K562 (cell line): ENCODE measurements at regions not wholly inside any gene's neighbourhood (a gene's known extent, or its start where the extent isn't known, plus 50 kb on each side); places are given as distances from the start of the nearest gene placed in this dataset.

ENCODE experiments used
- CBFB ChIP-seq: sonication (generic); formaldehyde crosslinking; IDR thresholded peaks from 2 replicates; pipeline ENCODE4 v1.4.0; 2020; ENCODE audit warnings: mild to moderate bottlenecking, missing genetic modification reagents
- CHD4 ChIP-seq: fragments of 200-600 bp; sonication (generic); IDR thresholded peaks from 3 replicates; pipeline ENCODE4 v1.6.1; 2012; ENCODE audit warnings: low read depth, mild to moderate bottlenecking, mixed read lengths, low read length, inconsistent platforms; ENCODE audit not compliant: insufficient read depth, insufficient replicate concordance, poor library complexity, severe bottlenecking
- EGR1 ChIP-seq: fragments of 450-650 bp; conservative IDR thresholded peaks from 2 replicates; pipeline ENCODE4 v1.6.1; 2017; ENCODE audit warnings: mild to moderate bottlenecking
- ETV6 ChIP-seq, 3 experiments: fragments of 150-350 bp in 1 of 3; sonication (generic) in 1 of 3; formaldehyde crosslinking in 1 of 3; IDR thresholded peaks; 2 replicates each; pipeline versions ENCODE4 v1.6.1 to v1.8.0; 2014 to 2022; ENCODE audit warnings: borderline replicate concordance in 2 of 3, low read depth in 2 of 3, antibody characterized with exemption in 1 of 3, low read length in 1 of 3, mild to moderate bottlenecking in 1 of 3, missing genetic modification reagents in 1 of 3
- NFRKB ChIP-seq: fragments of 450-650 bp; IDR thresholded peaks from 2 replicates; pipeline ENCODE4 v1.6.1; 2016; ENCODE audit warnings: low read depth
- PHB2 ChIP-seq: fragments of 450-650 bp; IDR thresholded peaks from 2 replicates; pipeline ENCODE4 v1.6.1; 2017; ENCODE audit warnings: low read depth
- RCOR1 ChIP-seq, 2 experiments: IDR thresholded peaks; 2 replicates each; pipeline ENCODE4 v1.6.1; 2012; ENCODE audit warnings: low read depth in 2 of 2, low read length in 2 of 2, borderline replicate concordance in 1 of 2, improper control_type of control experiment in 1 of 2
- TF ChIP-seq, protein P1 (sequence below), 3 experiments: IDR thresholded peaks in 2 of 3; conservative IDR thresholded peaks in 1 of 3; 2 replicates each; pipeline ENCODE4 v1.5.1; 2011 to 2012; ENCODE audit warnings: low read length in 3 of 3, mild to moderate bottlenecking in 3 of 3, control low read depth in 2 of 3, improper control_type of control experiment in 1 of 3, inconsistent platforms in 1 of 3, low read depth in 1 of 3, mixed read lengths in 1 of 3, moderate library complexity in 1 of 3; ENCODE audit not compliant: insufficient read depth in 2 of 3
- TF ChIP-seq, protein P2 (sequence below): fragments of 250-450 bp; sonication (Bioruptor Pico); IDR thresholded peaks from 2 replicates; pipeline ENCODE4 v1.5.0; 2021

DNA sequence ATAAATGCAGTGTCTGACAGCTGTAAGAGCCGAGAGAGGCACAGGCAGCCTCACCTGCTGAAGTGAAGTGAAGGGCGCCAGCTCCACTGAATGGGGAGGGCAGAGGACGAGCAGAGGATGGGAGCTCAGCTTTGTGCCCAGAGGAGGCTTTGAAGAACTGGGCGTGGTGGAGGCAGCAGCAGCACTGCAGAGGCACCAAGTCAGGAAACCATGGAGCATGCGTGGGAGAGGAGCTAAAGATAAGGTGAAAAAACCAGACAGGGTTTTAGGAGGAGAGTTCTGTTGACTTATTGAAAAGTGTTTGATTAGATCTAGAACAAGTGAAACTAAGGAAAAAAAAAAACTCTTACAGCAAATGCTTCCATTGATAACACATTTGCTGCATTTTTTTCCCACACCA lies 216.4 kb downstream of the CXCL12 start:
- TF ChIP-seq PHB2: no peak
- no peak for TF ChIP-seq RCOR1 (IDR thresholded peaks at IDR 0.05; ENCODE audit: borderline replicate concordance in 1 of 2, low read depth in 2 of 2, low read length in 2 of 2)
- no peak for TF ChIP-seq EGR1
- TF ChIP-seq, protein P1, sequence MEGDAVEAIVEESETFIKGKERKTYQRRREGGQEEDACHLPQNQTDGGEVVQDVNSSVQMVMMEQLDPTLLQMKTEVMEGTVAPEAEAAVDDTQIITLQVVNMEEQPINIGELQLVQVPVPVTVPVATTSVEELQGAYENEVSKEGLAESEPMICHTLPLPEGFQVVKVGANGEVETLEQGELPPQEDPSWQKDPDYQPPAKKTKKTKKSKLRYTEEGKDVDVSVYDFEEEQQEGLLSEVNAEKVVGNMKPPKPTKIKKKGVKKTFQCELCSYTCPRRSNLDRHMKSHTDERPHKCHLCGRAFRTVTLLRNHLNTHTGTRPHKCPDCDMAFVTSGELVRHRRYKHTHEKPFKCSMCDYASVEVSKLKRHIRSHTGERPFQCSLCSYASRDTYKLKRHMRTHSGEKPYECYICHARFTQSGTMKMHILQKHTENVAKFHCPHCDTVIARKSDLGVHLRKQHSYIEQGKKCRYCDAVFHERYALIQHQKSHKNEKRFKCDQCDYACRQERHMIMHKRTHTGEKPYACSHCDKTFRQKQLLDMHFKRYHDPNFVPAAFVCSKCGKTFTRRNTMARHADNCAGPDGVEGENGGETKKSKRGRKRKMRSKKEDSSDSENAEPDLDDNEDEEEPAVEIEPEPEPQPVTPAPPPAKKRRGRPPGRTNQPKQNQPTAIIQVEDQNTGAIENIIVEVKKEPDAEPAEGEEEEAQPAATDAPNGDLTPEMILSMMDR (IDR thresholded peaks at IDR 0.05 in 2 of 3, conservative IDR thresholded peaks at IDR 0.05 in 1 of 3; ENCODE audit: insufficient read depth in 2 of 3, low read depth in 1 of 3, low read length in 3 of 3): no peak
- TF ChIP-seq CHD4: no peak
- no peak for TF ChIP-seq ETV6 (IDR thresholded peaks at IDR 0.05; ENCODE audit: borderline replicate concordance in 1 of 2, low read depth in 2 of 2, low read length in 1 of 2)
- TF ChIP-seq ETV6 (CRISPR knock-in tag; IDR thresholded peaks at IDR 0.05; ENCODE audit: borderline replicate concordance): no peak
- no peak for TF ChIP-seq CBFB (CRISPR knock-in tag)
- TF ChIP-seq NFRKB: no peak
- TF ChIP-seq, protein P2, sequence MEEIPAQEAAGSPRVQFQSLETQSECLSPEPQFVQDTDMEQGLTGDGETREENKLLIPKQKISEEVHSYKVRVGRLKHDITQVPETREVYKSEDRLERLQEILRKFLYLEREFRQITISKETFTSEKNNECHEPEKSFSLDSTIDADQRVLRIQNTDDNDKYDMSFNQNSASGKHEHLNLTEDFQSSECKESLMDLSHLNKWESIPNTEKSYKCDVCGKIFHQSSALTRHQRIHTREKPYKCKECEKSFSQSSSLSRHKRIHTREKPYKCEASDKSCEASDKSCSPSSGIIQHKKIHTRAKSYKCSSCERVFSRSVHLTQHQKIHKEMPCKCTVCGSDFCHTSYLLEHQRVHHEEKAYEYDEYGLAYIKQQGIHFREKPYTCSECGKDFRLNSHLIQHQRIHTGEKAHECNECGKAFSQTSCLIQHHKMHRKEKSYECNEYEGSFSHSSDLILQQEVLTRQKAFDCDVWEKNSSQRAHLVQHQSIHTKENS: no peak
